GM21423 (cell line): ENCODE measurements at regions not wholly inside any gene's neighbourhood (a gene's known extent, or its start where the extent isn't known, plus 50 kb on each side); places are given as distances from the start of the nearest gene placed in this dataset.
"Not testable (repeated sequence)": the region's sequence is repeated elsewhere in the genome, so short reads cannot be mapped to it uniquely, and the experiment has no call there.

Source experiments
- ATAC-seq: cut with Tn5 transposase; IDR thresholded peaks from one replicate; pipeline ENCODE4 v1.9.1; 2021; ENCODE audit warnings: mild to moderate bottlenecking, moderate library complexity; ENCODE audit not compliant: unreplicated experiment

DNA sequence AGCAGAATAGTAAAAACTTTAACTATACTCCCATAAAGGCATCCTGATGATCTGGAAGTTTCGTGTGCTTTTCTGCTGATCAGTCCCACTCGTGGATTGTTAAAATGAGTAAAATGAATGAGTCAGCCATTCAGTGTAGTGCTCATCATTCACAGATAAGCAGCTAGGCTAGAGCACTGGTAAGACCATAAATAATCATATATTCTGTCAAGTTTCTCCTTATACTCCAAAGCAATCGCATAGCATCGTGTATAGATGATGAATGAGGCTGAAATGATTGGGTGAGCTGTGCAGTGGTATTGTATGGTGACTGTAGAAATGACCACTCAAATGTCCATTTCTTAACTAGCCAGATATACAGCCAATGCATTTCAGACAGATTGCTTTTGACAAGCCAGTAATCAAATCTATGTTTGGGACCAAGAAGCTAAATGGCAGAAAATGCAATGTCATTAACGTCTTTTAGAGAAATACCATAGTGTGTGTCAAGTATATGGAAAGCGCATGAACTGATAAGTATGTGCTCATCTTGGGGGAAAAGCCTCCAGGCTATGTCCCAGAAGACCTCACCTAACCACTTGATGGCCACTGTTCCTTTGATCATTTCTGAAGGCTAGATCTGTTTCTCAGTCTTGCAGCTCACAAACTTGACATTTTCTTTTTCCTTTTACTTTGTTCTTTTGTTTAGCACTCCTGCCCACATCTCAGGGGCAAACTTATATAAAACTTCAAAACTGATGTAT is 227.2 kb upstream of the FAM3C start:
- ATAC-seq = no peak

DNA sequence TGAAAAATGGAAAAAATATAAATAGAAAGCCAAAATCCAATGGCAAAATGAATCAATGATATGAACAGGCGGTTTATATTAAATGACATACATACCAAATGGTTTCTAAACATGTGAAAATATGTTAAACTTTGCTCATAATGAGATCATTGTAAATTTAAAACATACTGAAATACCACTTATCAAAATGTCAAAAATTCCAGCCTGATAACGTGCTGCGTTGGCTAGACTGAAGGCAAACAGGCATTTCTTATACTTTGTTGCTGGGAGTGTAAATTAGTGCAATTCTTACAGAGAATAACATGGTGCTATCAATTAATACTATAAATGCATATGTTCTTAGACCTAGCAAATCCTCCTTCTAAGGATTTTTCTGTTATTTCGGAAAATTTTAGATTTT is 225.8 kb upstream of the FAM3C start:
- ATAC-seq = no peak

DNA sequence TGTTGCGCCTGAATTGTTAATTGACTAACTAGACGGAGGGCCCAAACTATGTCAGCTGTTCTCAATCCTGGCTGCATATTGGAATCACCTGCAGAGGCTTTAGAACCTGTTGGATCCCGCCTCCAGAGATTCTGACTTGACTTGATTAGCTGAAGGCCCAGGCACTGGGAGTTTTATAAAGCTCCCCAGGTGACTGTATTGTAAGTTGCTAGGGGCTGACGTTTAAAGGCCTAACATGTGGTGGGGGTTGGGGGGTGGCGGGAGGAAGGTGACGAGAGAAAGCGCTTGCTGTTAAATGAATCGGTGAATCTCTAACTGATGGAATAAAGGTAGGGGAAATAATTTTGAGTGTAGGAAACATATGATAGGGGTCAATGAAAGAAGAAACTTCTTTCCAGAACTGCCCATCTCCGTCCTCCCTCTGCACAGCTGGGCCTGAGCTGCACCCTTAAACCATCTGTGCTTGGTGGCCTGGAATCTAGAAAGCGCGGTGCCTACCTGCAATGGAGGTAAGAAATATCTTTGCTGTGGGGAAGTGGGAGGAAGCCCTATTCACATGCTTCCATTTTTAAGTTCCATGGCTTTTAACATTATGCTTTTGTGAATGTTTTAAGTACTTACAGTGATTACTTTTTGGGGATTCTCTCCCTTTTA is 225.0 kb upstream of the FAM3C start:
- ATAC-seq = no peak

DNA sequence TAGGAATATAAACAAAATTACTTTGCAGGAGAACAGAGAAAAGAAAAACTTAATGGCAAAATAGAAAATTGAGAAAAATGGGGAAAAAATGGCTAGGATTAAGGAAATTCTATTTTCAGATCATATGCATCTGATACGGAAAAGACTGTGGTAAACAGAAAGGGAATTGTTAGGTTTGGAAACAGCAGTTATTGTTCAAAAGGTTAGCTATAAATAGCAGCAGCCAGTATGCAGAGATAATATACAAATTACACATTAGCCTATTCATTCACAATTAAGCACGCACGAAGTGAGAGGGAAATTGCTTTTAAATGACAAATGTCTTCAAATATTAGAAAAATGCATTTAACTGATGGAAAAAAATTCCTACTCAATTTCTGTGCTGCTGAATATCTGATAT is 224.1 kb upstream of the FAM3C start:
- ATAC-seq = no peak

DNA sequence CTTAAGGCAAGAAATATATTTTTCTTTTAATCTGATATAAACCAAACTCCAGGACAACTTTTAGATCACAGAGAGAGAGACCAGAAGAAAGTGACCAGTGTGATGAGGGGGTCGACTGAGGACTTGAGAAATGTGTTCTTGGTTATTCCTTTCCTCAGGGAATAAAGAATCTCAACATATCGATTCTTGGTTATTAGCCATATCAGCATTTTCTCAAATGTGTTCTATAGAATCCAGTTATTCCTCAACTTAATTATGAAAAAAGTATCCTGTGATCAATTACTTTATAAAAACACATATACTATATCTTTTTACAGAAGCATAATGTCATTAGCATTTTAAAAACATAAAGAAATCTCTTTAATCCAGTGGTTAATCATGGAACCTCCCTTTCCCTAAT is 222.1 kb upstream of the FAM3C start:
- ATAC-seq = no peak

DNA sequence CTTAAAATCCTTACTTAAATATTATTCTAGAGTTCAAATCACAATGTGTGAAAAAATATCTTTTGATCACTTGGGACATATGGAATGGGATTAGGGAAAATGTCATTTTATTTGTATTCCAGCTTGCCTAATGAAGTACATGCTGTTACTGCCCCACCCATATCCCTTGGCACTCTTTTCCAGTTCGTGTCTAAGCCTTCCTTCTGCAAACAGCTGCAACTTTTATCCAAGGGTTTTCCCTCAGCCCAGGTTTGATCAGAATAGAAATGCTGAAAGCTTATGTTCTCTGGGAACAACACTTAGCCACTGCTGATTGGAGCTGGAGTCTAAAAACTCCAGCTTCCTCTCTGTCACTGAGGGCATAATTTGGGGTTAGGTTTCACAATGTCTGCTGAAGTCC is 214.1 kb upstream of the FAM3C start:
- no peak for ATAC-seq

DNA sequence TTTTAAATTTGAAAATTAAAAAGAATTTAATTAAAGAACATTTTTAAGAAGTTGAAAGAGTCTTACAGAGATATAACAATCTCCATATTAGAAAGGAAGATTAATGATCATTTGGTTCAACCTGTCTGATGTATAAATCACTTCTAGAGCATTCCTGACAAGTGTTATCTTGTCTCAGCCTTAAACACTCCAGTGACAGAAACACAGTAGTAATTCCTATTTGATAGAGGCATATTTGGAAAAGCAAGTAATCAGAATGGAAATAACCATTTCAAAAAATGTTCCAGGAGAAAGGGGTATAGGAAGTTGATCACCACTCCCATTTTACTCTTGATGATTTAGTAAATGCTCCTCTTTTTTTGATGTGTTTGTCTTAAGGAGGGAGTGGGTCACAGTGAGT is 213.1 kb upstream of the FAM3C start:
- no peak for ATAC-seq

DNA sequence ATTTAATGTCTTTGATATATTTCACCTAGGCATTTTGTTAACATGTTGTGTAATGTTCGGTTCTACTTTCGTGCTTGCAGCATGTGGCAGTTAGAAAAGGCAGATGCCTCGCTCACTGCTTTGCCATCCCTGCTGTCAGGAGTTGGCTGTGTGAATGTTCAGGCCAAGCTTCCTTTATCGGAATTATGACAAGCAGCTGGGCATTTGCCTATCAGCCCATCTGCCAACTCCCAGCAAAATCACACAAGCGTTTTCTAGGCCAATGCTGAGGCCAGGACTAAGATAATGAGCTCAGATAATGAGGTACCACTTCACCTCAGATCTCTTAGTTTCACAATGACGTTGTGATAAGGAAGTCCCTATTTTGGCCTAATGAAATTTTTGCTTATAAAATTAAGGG is 212.7 kb upstream of the FAM3C start:
- no peak for ATAC-seq

DNA sequence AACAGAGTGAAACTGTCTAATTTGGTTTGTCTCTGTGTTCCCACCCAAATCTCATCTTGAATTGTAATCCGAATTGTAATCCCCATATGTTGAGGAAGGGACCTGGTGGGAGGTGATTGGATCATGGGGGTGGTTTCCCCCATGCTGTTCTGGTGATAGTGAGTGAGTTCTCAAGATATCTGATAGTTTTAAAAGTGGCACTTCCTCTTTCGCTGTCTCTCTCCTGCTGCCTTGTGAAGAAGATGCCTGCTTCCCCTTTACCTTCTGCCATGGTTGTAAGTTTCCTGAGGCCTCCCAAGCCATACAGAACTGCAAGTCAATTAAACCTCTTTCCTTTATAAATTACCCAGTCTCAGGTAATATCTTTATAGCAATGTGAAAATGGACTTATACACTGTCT is 212.1 kb upstream of the FAM3C start:
- ATAC-seq = not testable (repeated sequence)

DNA sequence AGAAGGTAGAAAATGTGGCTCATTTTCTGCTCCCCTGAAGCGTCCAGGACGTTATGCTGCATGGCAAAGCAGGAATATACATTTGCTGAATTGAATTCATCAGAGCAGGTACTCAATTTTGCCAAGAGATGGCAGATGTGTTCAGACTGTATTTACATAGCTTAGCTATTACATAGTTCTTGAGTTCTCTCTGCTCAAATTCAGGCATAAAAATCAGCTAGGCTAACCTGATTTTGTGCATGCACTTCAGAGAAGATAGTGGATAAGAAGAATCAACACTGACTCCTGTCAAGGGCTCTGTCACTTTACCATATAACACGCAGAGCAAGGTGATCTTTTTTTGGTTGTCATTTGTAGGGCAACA is 209.2 kb upstream of the FAM3C start:
- no peak for ATAC-seq

DNA sequence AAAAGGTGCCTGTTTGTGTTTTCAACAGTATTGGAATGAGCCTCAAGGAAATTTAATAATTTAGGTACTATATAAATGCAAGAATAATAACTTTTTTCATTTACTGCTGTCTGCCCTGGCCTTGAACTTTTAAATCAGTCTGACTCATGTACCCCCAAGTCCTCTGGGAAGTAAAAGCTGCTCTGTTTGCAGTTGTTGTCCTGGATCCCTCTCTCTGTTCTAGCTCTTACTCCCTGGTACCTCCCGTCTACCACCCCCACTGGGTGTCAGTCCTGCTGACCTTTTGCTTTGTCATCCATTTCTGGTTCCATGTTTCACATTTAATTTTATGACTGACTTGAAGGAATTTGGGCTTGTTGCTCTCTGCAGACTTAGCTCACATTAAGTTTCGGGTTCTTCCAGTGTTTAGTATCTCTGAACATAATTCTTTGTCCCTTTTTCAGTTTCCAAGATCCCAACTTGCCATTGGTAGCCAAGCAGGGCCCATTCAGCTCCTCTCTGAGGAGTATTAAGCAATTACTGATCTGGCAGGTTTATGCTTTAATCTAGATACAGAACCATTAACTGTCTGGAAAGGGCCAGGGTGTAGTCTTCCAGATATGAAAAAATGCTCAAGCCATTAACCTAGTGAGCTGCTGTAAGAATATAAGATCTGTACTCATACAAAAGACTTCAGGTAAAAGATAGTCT is 208.7 kb upstream of the FAM3C start:
- no peak for ATAC-seq

DNA sequence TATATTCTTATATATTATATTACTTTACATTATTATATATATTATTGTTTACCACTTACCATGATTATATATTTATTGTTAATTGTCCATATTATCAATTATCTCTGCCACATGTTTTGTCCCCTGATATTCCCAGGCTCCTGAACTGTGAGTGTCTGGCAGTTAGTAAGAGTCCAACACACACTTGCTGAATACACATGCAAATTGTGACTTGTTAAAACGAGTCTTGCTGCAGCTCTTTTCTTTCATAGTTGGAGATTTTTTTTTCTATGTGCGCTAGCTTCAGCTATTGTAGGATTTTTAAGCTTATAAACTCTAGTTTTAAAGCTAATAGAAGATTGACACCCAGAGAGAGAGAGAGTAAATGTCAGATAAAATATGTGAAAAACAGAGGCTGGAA is 207.8 kb upstream of the FAM3C start:
- no peak for ATAC-seq

DNA sequence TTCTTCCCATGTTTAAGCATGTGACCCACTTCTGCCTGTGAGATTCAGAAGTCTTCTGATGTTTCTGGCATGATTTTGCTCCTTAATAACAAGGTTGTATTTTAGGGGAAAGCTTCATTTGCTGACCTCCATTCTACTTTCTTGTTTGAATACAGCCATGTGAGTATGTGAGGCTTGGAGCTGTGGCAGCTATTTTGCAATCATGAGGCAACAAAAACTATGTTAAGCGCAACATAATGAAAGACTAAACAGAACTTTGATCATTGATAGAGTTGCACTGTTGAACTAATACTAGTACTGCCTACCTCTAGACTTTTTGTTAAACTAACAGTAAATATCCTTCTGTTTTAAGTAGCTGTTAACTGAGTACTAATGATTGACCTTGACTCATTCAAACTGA is 203.8 kb upstream of the FAM3C start:
- ATAC-seq = no peak

DNA sequence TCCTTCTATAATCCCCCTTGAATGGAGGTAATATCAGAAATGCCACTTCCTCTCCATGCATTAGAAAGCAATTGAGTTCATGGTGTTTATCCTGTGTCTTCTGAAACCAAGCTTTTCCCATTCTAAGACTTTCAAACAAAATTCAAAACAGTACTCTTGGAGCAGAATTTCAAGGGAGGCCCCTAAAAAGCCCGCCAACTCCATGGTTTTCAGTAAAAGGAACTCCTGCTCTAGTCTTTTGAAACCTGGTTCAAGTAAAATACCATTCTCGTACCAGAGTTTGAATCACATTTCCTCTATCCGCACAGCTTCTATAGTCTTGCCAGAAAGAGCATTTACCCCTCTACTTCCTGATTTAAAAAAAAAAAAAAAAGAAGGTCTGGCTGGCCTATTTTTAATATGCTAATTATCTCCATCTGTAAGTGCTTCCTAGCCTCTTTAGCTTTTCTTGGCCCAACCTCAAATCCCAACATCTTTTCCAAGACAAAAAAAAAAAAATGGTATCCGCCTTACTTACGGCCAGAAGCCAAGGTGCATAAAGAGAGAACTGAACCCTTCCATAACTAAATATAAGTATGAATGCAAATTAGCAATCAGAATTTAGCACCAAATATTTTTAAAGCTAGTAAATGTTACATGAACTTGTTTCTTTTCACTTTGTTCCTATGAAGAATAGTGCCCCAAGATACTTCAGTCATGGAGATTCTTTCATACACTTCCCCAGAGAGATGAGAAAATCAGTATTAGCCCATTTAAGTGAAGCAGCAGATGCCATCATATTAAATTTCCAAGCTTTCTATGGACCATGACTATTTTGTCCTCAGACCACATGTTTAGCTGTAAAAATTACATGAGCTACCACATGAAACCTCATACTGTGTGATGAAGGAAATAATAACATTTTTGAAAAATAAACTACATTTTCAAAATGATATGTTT is 199.9 kb upstream of the FAM3C start:
- no peak for ATAC-seq

DNA sequence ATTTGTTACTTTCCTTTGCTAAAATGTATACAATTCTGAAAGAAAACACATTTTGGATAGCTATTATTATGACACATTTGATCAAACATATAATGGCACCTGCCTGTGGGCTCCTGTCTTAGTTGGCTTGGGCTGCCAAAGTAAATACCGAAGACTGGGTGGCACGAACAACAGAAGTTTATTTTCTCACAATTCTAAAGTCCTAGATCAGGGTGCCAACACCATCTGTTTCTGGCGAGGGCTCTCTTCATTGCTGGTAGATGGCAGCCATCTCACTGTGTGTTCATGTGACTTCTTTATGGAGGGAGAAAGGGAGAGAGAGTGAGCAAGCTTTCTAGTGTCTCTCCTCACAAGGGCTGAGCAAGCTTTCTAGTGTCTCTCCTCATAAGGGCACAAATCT is 195.8 kb upstream of the FAM3C start:
- no peak for ATAC-seq

DNA sequence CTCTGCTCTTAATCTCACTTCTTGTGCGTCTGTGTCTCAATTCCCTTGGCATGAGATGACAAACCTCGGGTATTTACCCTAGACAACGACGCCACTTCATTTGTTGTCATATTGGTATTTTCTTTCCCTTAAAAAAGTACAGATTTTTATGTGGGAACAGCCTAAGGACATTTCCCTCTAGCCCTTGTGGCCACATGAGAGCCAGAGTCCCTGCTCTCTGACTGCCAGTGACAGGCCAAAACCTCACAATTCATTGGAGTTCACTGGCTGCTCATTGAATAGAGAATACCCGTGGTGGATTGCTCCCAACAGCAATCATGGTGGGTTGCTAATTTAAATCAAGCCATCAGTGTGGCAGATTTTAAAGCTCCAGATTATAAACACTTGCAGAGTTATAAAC is 191.3 kb upstream of the FAM3C start:
- no peak for ATAC-seq

DNA sequence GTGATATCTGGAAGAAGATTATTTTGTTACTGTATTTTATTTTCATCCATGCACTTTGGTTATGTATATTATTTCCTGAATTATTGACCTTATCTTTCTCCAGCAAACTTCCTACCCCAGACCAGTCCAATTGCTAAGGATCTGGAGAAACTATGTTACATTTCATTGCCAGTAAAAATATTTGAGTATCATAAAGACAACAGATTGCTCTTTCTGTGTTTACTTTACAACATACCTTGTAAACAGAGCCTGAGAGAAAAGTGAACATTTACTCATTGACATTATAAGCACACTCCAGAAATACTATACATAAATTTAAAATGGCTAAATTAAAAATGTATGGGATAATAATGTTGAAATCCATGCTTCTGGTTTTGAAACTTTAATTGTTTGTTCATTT is 186.2 kb upstream of the FAM3C start:
- no peak for ATAC-seq

DNA sequence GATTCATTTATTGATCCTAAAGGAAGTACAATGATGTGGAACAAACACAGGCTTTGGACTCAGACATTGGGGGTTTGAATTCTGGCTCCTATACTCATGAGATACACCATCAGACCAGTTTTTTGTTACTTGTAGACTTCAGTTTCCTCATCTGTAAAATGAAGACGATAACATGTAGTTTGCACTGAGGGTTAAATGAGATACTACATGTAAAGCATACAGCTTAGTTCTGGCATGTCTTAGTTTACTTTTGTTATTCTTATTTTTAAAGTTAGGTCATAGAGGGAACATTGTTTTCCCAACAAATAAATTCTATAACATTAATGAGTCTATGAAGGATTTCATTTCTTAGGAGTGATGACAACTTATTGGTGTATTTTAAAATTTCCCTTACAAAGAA is 183.5 kb upstream of the FAM3C start:
- ATAC-seq = no peak

DNA sequence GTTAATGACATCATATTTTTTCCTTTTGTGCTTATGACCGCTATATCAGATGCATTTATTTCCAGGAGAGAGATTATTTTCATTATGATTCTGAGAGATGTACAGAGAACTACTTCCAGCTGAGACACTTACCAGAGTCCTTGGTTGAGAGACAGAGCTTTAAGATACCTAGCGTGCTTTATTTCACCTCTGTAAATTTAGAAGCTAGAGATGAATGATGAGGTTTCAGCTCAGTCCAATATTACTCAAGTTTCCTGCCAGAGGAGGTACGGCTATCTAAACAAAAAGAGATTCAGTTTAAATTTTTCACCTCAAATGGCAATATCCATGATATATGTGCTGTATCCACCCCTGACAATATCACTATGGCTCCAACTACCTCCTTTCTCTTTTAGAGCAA is 182.6 kb upstream of the FAM3C start:
- no peak for ATAC-seq

DNA sequence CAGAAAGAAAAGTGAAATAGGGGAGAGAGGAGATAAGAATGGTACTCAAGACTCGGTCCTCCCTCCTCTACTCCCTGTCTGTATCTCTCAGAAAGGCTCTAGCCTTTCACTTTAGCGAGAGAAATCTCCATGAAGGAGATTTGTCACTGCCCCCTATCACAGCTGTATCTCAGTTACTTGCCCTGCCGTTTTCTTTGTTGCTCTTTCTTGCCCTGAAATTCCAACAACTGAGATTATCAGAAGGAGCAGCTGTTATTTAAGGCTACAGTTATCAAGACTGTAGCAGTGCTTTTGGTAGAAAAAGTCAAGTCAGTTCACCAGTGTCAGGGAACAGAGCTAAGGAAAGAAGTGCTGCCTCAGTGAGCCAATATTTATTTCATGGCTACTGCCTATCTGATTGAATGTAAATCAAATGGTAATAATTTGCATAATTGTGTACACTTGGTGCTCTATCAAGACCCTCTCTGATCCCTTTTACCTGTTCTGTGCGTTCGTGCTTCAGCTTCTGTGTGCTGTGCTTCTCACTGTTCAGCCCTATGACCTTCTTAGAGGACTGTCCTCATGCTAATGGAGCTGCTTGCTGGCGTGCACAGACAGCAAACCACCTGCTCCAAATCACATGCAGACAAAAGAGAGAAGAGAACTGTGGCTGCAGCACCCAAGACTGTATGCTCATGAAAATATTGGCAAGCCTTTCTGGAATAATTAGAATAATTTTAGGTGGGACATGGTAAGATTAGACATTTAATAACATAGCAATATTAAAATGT is 180.2 kb upstream of the FAM3C start:
- no peak for ATAC-seq
